ENCODE measurements at regions not wholly inside any gene's neighbourhood (a gene's known extent, or its start where the extent isn't known, plus 50 kb on each side); places are given as distances from the start of the nearest gene placed in this dataset.

GRCh38 chr15:73803806-73804205 is 50.7 kb upstream of the INSYN1 start:
- no peak for DNase-seq (ENCODE audit: low spot score)
- Histone ChIP-seq H3K27ac (peak overlapping the region; percentile 85 to 90), H3K4me3 (no peak overlapping the region)
- no peak for TF ChIP-seq CTCF (IDR thresholded peaks at IDR 0.05)

DNA sequence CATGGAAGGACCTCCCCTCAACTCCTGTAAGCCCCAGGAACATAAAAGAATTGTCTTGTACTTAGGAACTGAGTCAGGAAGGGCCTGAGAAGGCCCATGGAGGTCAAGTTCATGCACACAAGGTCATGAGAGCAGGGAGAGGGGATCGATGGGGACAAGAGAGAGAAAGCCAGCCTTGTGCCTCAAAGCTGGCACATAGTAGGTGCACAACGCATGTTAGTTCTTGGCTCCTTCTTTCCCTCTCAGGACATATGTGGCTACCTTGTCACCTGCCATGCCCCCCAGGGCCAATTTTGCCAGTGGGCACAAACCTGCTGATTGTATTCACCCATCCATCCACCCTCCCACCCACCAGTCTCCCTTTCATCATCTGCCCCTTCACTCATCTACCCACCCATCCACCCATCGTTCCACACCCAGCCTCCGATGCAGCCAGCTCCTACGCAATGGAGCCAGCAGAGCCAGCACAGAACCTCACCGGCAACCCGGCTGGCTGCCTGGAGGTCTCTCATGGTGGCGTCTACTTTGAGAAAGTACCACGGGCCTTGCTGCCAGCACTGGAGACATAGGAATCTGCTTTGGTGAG is 52.4 kb upstream of the INSYN1 start:
- H3K4me3 ChIP-seq = no peak overlapping the region
- no peak overlapping the region for H3K27ac ChIP-seq
- no peak for TF ChIP-seq CTCF (IDR thresholded peaks at IDR 0.05)
- DNase-seq (ENCODE audit: low spot score) = no peak

GRCh38 chr15:73806698-73807483 is 53.7 kb upstream of the INSYN1 start:
- no peak for TF ChIP-seq CTCF (IDR thresholded peaks at IDR 0.05)

GRCh38 chr15:73807865-73808264 is 54.7 kb upstream of the INSYN1 start:
- Histone ChIP-seq H3K4me3 (no peak overlapping the region), H3K27ac (no peak overlapping the region)
- no peak for TF ChIP-seq CTCF (IDR thresholded peaks at IDR 0.05)
- no peak for DNase-seq (ENCODE audit: low spot score)

More at GRCh38 chr15:73806698-73807483, 53.7 kb upstream of the INSYN1 start:
- no peak overlapping the region for H3K4me3 ChIP-seq
- H3K27ac ChIP-seq = no peak overlapping the region
- no peak for DNase-seq (ENCODE audit: low spot score)

DNA sequence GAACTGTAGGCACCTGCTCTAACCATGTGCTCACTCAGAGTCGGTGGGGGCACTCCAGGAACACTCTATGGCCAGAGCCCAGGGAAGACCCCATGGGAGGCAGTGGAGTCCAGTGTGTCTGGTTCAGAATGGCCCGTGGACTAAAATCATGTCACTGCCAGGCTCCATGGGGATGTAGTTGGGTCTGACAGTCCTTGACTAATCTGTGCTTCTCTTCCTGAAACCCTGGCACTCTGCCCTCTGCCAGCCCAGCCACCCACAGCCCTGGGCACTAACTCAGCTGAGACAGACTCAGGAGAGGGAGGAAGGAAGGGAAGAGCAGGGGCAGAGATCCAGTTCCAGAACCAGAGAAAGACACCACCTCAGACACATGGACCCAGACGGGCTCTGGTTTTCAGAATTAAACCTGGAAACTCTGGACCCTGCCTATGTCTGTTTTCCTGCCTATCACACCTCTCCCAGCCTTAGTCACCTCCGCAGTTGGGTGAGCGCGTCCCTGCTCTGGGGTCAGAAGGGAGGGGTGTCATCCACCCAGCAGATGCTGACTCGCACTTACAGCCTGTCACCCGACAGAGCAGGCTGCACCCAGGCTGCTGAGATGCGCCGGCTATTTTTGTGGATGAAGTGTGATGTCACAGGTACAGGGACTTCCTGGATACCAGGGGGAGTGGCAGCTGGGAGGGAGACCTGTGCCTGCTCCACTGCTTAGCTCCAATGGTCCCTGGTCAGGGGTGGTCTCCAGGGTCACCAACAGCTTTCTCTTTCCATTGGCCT is 56.8 kb upstream of the INSYN1 start:
- Histone ChIP-seq H3K4me3 (no peak overlapping the region), H3K27ac (no peak overlapping the region)
- DNase-seq (ENCODE audit: low spot score) = no peak
- no peak for TF ChIP-seq CTCF (IDR thresholded peaks at IDR 0.05)

GRCh38 chr15:73812806-73813465 is 59.8 kb upstream of the INSYN1 start:
- Histone ChIP-seq H3K4me3 (no peak overlapping the region), H3K27ac (no peak overlapping the region)
- TF ChIP-seq CTCF (IDR thresholded peaks at IDR 0.05) = no peak
- no peak for DNase-seq (ENCODE audit: low spot score)

Measured in coronary artery (tissue), 2 donors.